H1 (cell line): ENCODE measurements at regions not wholly inside any gene's neighbourhood (a gene's known extent, or its start where the extent isn't known, plus 50 kb on each side); places are given as distances from the start of the nearest gene placed in this dataset.

Source experiments
- CBX5 ChIP-seq: fragments of 300-800, 300-1000 bp; sonication (generic); IDR thresholded peaks from 2 replicates; pipeline ENCODE4 v1.7.1; 2016; ENCODE audit warnings: antibody characterized with exemption, low read length, low read depth
- CBX8 ChIP-seq: fragments of 300-800, 300-1000 bp; sonication (generic); IDR thresholded peaks from 2 replicates; pipeline ENCODE4 v1.7.1; 2016; ENCODE audit warnings: low read depth, low read length, borderline replicate concordance
- CHD1 ChIP-seq: IDR thresholded peaks from 2 replicates; pipeline ENCODE4 v1.6.1; 2012; ENCODE audit warnings: low read depth, low read length, improper control_type of control experiment
- CREB1 ChIP-seq: IDR thresholded peaks from 2 replicates; pipeline ENCODE4 v1.6.1; 2012; ENCODE audit warnings: inconsistent platforms
- GABPA ChIP-seq: IDR thresholded peaks from 2 replicates; pipeline ENCODE4 v1.6.1; 2011; ENCODE audit warnings: mild to moderate bottlenecking, low read length, moderate library complexity, borderline replicate concordance; ENCODE audit not compliant: insufficient read depth
- RFX5 ChIP-seq: IDR thresholded peaks from 2 replicates; pipeline ENCODE4 v1.6.1; 2011; ENCODE audit warnings: low read depth, low read length, improper control_type of control experiment, borderline replicate concordance
- TF ChIP-seq, protein P1 (sequence below): IDR thresholded peaks from 2 replicates; pipeline ENCODE4 v1.6.1; 2011; ENCODE audit warnings: low read length, improper control_type of control experiment

DNA sequence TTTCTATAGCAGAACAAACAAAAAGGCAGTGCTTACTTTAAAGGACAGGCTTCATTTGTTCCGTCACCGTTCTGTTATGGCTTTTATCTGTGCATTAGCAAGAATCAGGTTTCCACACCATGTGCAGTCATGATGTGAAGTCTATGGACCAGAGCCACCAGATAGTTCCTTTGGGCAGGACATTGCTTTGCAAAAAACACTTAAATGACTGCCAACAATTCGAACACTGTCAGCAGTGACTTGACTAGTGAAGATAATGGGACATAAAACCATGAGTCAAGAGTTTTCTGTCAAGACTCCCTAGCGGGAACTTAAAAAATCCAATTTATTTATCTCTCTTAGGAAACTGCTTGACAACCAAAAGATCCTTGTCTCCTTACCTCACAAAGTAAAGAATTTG, 80.3 kb downstream of the NKX2-1 start (continued):
- TF ChIP-seq RFX5 = no peak
- TF ChIP-seq CHD1 = no peak
- no peak for TF ChIP-seq GABPA
- TF ChIP-seq CBX8 = no peak
- TF ChIP-seq, protein P1, sequence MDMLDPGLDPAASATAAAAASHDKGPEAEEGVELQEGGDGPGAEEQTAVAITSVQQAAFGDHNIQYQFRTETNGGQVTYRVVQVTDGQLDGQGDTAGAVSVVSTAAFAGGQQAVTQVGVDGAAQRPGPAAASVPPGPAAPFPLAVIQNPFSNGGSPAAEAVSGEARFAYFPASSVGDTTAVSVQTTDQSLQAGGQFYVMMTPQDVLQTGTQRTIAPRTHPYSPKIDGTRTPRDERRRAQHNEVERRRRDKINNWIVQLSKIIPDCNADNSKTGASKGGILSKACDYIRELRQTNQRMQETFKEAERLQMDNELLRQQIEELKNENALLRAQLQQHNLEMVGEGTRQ = no peak
- no peak for TF ChIP-seq CBX5
- no peak for TF ChIP-seq CREB1
- TF ChIP-seq, all 59 proteins: peak for 0
